Keratinocyte (primary cell): ENCODE measurements at regions not wholly inside any gene's neighbourhood (a gene's known extent, or its start where the extent isn't known, plus 50 kb on each side); places are given as distances from the start of the nearest gene placed in this dataset.

Source experiments
- DNase-seq: peaks from one replicate; pipeline ENCODE4 v3.0.0-alpha.2; 2011; ENCODE audit warnings: low read depth, missing footprints, low spot score
- FAIRE-seq: peaks from 2 replicates; lab custom pipeline; 2011; peaks lifted over from hg19 to GRCh38; lab: Jason Lieb, UNC
- H2AFZ ChIP-seq: 2 replicates; pipeline ENCODE4 v1.6.0; 2012; ENCODE audit warnings: low read length, control low read depth, inconsistent platforms; ENCODE audit not compliant: control insufficient read depth
- H3K27ac ChIP-seq: 2 replicates; pipeline ENCODE4 v1.5.1; 2011; ENCODE audit warnings: low read length; ENCODE audit not compliant: control insufficient read depth, insufficient read depth
- H3K27me3 ChIP-seq: 3 replicates; pipeline ENCODE4 v1.6.0; 2011; ENCODE audit warnings: low read length; ENCODE audit not compliant: control insufficient read depth, insufficient read depth; ENCODE audit errors: extremely low read depth
- H3K36me3 ChIP-seq, 2 experiments: 2 replicates in 1 of 2; 3 replicates in 1 of 2; pipeline ENCODE4 v1.5.1; 2011; ENCODE audit warnings: low read length in 2 of 2, mild to moderate bottlenecking in 1 of 2; ENCODE audit not compliant: control insufficient read depth in 2 of 2, insufficient read depth in 2 of 2; ENCODE audit errors: extremely low read depth in 1 of 2
- H3K4me1 ChIP-seq: 3 replicates; pipeline ENCODE4 v1.5.1; 2011; ENCODE audit warnings: low read length; ENCODE audit not compliant: control insufficient read depth, insufficient read depth; ENCODE audit errors: extremely low read depth
- H3K4me2 ChIP-seq: 3 replicates; pipeline ENCODE4 v1.6.0; 2011; ENCODE audit warnings: low read depth, low read length; ENCODE audit not compliant: control insufficient read depth, insufficient read depth; ENCODE audit errors: extremely low read depth
- H3K4me3 ChIP-seq, 3 experiments: fragments of 200-600 bp in 1 of 3; sonication (generic) in 1 of 3; 2 replicates in 2 of 3; 3 replicates in 1 of 3; pipeline ENCODE4 v1.5.1; 2011 to 2016; ENCODE audit warnings: low read length in 3 of 3, mild to moderate bottlenecking in 3 of 3, control low read depth in 2 of 3, inconsistent platforms in 1 of 3, low read depth in 1 of 3, mixed read lengths in 1 of 3, mixed run types in 1 of 3, moderate library complexity in 1 of 3; ENCODE audit not compliant: control insufficient read depth in 2 of 3, insufficient read depth in 2 of 3; ENCODE audit errors: extremely low read depth in 1 of 3
- H3K79me2 ChIP-seq: 2 replicates; pipeline ENCODE4 v1.6.0; 2012; ENCODE audit warnings: low read length; ENCODE audit not compliant: control insufficient read depth, insufficient read depth
- H3K9ac ChIP-seq: 3 replicates; pipeline ENCODE4 v1.6.0; 2011; ENCODE audit warnings: low read length; ENCODE audit not compliant: control insufficient read depth, insufficient read depth; ENCODE audit errors: extremely low read depth
- H3K9me1 ChIP-seq: 3 replicates; pipeline ENCODE4 v1.6.0; 2011; ENCODE audit warnings: low read length; ENCODE audit not compliant: control insufficient read depth, insufficient read depth; ENCODE audit errors: extremely low read depth
- H3K9me3 ChIP-seq: 2 replicates; pipeline ENCODE4 v1.5.1; 2012; ENCODE audit warnings: low read depth, low read length; ENCODE audit not compliant: control insufficient read depth
- H4K20me1 ChIP-seq: 3 replicates; pipeline ENCODE4 v1.6.0; 2011; ENCODE audit warnings: low read length; ENCODE audit not compliant: control insufficient read depth, insufficient read depth; ENCODE audit errors: extremely low read depth
- CTCF ChIP-seq, 3 experiments: IDR thresholded peaks in 1 of 3; conservative IDR thresholded peaks in 1 of 3; optimal IDR thresholded peaks in 1 of 3; 2 replicates in 2 of 3; 3 replicates in 1 of 3; pipeline versions ENCODE3 to v1.5.1; 2011; ENCODE audit warnings: low read length in 3 of 3, mild to moderate bottlenecking in 3 of 3, moderate library complexity in 2 of 3, control low read depth in 1 of 3, inconsistent platforms in 1 of 3; ENCODE audit not compliant: insufficient read depth in 2 of 3; ENCODE audit errors: extremely low read depth in 1 of 3
- EZH2 ChIP-seq: IDR thresholded peaks from one replicate; pipeline ENCODE4 v1.6.1; 2012; ENCODE audit warnings: inconsistent platforms, mild to moderate bottlenecking, low read length, moderate library complexity
- dilution Hi-C: fragments of 300-500 bp; cut with MboI; formaldehyde crosslinking; loops from one replicate; pipeline ENCODE4 v1.7.0; 2020; ENCODE audit warnings: low sequenced_read_pairs; ENCODE audit not compliant: extremely low pct_ligation_motif_present

- Histone ChIP-seq H3K36me3 (no peaks in the 10 kb centered on the region), H3K9me1 (no peaks in the 10 kb centered on the region), H3K9ac (no peak overlapping the region), H3K79me2 (no peaks in the 10 kb centered on the region), H3K4me1 (no peaks in the 10 kb centered on the region), H3K27ac (no peak overlapping the region), H4K20me1 (no peaks in the 10 kb centered on the region), H3K27me3 (peaks cover 1% of the 10 kb centered on the region), H2AFZ (no peak overlapping the region), H3K4me3 (no peak overlapping the region), H3K9me3 (no peaks in the 10 kb centered on the region), H3K4me2 (no peak overlapping the region)
- no peak for FAIRE-seq
- TF ChIP-seq EZH2 (no peak), CTCF (optimal IDR thresholded peaks at IDR 0.05 in 1 of 3, IDR thresholded peaks at IDR 0.05 in 1 of 3, conservative IDR thresholded peaks at IDR 0.05 in 1 of 3; ENCODE audit: extremely low read depth in 1 of 3, insufficient read depth in 2 of 3, low read length in 3 of 3) (no peak)
- dilution Hi-C loops = no loop called here
- no peak for DNase-seq
Observed at GRCh38 chr17:74130841-74131240, 72.6 kb upstream of the RPL38 start.

DNA sequence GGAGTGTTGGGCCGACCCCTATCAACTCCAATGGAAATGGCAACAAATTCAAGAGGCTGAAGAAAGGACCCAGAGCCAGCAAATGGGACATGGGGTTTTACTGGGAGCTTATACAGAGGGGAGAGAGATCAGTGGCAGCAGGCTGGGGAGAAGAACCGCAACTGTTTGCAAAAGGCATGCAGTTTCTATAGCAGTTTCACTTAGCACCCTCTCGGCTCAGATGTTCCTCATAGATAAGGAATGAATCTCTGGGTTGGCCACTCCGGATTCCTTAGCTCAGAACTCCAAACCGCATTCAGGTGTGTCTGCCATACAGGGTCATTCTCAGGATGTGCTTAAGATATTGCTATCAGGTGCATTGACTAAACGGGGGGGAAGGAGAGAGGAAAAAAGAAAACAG lies 71.1 kb upstream of the RPL38 start:
- H2AFZ ChIP-seq = no peak overlapping the region
- no peak overlapping the region for H3K4me2 ChIP-seq
- DNase-seq (no peak), FAIRE-seq (no peak)
- H3K9me3 ChIP-seq = no peaks in the 10 kb centered on the region
- no peaks in the 10 kb centered on the region for H4K20me1 ChIP-seq
- no peak overlapping the region for H3K27ac ChIP-seq
- TF ChIP-seq EZH2 = no peak
- no peak for TF ChIP-seq CTCF (optimal IDR thresholded peaks at IDR 0.05 in 1 of 3, IDR thresholded peaks at IDR 0.05 in 1 of 3, conservative IDR thresholded peaks at IDR 0.05 in 1 of 3; ENCODE audit: extremely low read depth in 1 of 3, insufficient read depth in 2 of 3, low read length in 3 of 3)
- no peak overlapping the region for H3K9ac ChIP-seq
- H3K27me3 ChIP-seq = peaks cover 4% of the 10 kb centered on the region
- dilution Hi-C loops = no loop called here
- H3K4me1 ChIP-seq = no peaks in the 10 kb centered on the region
- H3K9me1 ChIP-seq = no peaks in the 10 kb centered on the region
- no peaks in the 10 kb centered on the region for H3K79me2 ChIP-seq
- no peak overlapping the region for H3K4me3 ChIP-seq
- no peaks in the 10 kb centered on the region for H3K36me3 ChIP-seq
